Liver (tissue), 3 donors: ENCODE measurements at regions not wholly inside any gene's neighbourhood (a gene's known extent, or its start where the extent isn't known, plus 50 kb on each side); places are given as distances from the start of the nearest gene placed in this dataset.

Source experiments
- ATF3 ChIP-seq: IDR thresholded peaks from 2 replicates; pipeline ENCODE4 v1.6.1; 2016; ENCODE audit warnings: antibody characterized with exemption
- JUND ChIP-seq, 2 donors: IDR thresholded peaks; 2 replicates each; pipeline ENCODE4 v1.6.1; 2016; ENCODE audit warnings: antibody characterized with exemption in 2 of 2
- RXRA ChIP-seq, 2 donors: IDR thresholded peaks; 2 replicates each; pipeline ENCODE4 v1.6.1; 2017 to 2018; ENCODE audit warnings: antibody characterized with exemption in 2 of 2, mild to moderate bottlenecking in 1 of 2
- TF ChIP-seq, protein P1 (sequence below): fragments of 150-350 bp; IDR thresholded peaks from 2 replicates; pipeline ENCODE4 v1.5.1; 2017; ENCODE audit warnings: improper control_type of control experiment, low read depth, low read length; ENCODE audit not compliant: missing input control
- TF ChIP-seq, protein P2 (sequence below): IDR thresholded peaks from 2 replicates; pipeline ENCODE4 v1.6.1; 2016; ENCODE audit warnings: antibody characterized with exemption
- donor health status: healthy.
- donor health status: healthy.

- TF ChIP-seq JUND (IDR thresholded peaks at IDR 0.05) (no peak), RXRA (IDR thresholded peaks at IDR 0.05) (no peak), ATF3 (no peak)
- TF ChIP-seq, protein P1, sequence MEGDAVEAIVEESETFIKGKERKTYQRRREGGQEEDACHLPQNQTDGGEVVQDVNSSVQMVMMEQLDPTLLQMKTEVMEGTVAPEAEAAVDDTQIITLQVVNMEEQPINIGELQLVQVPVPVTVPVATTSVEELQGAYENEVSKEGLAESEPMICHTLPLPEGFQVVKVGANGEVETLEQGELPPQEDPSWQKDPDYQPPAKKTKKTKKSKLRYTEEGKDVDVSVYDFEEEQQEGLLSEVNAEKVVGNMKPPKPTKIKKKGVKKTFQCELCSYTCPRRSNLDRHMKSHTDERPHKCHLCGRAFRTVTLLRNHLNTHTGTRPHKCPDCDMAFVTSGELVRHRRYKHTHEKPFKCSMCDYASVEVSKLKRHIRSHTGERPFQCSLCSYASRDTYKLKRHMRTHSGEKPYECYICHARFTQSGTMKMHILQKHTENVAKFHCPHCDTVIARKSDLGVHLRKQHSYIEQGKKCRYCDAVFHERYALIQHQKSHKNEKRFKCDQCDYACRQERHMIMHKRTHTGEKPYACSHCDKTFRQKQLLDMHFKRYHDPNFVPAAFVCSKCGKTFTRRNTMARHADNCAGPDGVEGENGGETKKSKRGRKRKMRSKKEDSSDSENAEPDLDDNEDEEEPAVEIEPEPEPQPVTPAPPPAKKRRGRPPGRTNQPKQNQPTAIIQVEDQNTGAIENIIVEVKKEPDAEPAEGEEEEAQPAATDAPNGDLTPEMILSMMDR = no peak
- TF ChIP-seq, protein P2, sequence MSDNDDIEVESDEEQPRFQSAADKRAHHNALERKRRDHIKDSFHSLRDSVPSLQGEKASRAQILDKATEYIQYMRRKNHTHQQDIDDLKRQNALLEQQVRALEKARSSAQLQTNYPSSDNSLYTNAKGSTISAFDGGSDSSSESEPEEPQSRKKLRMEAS = no peak
These were observed 181.6 kb upstream of the GPR12 start for GRCh38 chr13:26942184-26942583.
